BLaER1 treated with 17β-estradiol and CSF1 and Interleukin-3, amounts not matched to agents 10 nM and 100 nM (cell line): ENCODE measurements at regions not wholly inside any gene's neighbourhood (a gene's known extent, or its start where the extent isn't known, plus 50 kb on each side); places are given as distances from the start of the nearest gene placed in this dataset.
"Not testable (repeated sequence)": the region's sequence is repeated elsewhere in the genome, so short reads cannot be mapped to it uniquely, and the experiment has no call there.

Experiments used
- H3K27ac ChIP-seq, 11 experiments: shearing (Covaris generic); formaldehyde crosslinking; 2 replicates each; pipeline ENCODE4 v1.8.1; 2022
- H3K27me3 ChIP-seq, 11 experiments: shearing (Covaris generic); formaldehyde crosslinking; 2 replicates each; pipeline ENCODE4 v1.8.1; 2022
- H3K36me3 ChIP-seq, 11 experiments: shearing (Covaris generic); formaldehyde crosslinking; 2 replicates each; pipeline ENCODE4 v1.8.1; 2022
- H3K4me1 ChIP-seq, 10 experiments: shearing (Covaris generic); formaldehyde crosslinking; 2 replicates each; pipeline ENCODE4 v1.8.1; 2022
- H3K4me2 ChIP-seq, 11 experiments: shearing (Covaris generic); formaldehyde crosslinking; 2 replicates each; pipeline ENCODE4 v1.8.1; 2022
- H3K4me3 ChIP-seq, 10 experiments: shearing (Covaris generic); formaldehyde crosslinking; 2 replicates each; pipeline ENCODE4 v1.8.1; 2022
- H3K9ac ChIP-seq, 11 experiments: shearing (Covaris generic); formaldehyde crosslinking; 2 replicates each; pipeline ENCODE4 v1.8.1; 2022
- H3K9me3 ChIP-seq, 11 experiments: shearing (Covaris generic); formaldehyde crosslinking; replicated peaks in 1 of 11; 2 replicates each; pipeline ENCODE4 v1.8.1; 2022
- H4K20me1 ChIP-seq, 11 experiments: shearing (Covaris generic); formaldehyde crosslinking; 2 replicates each; pipeline ENCODE4 v1.8.1; 2022
- Cebpa-rat ChIP-seq, 11 experiments: shearing (Covaris generic); IDR thresholded peaks; 2 replicates each; pipeline ENCODE4 v1.8.1; 2022

DNA sequence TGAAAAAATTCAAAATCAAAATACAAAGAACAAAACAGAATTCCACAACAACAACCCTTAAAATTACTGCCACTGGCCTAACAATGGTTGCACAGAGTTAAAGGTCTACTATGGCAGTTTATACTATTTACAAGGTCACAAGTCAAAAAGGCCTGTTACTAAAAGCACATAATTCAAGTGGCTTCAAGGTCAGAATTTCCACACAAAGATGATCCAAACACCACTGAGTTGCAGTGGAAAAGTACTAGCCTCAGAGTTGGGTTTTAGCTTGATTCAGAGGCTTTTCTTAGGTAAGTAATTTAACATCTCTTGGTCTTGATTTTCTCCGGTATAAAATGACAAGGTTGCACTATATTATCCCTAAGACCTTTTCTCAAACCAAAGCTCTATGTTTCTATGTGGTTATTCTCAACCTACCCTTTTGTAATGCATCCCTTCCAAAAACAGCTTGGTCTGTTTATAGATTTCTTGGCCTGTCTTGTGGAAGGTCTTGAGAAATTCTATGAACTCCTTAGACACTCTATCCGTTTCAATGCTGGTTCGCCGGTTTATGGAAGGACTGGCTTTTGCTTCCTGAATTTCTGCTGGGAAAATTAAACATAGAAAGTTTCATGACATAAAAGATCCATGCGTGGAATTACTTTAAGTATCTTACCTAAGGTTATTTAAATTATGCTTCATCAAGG lies 69.5 kb downstream of the MDH2 start:
- H3K4me1 ChIP-seq, result peaks cover 3 to 14% (median 12%) of the 10 kb centered on the region in 10 experiments
- not testable (repeated sequence) for H3K4me2 ChIP-seq, H3K9me3 ChIP-seq, H3K36me3 ChIP-seq, H4K20me1 ChIP-seq, H3K9ac ChIP-seq, H3K4me3 ChIP-seq, H3K27ac ChIP-seq, H3K27me3 ChIP-seq

DNA sequence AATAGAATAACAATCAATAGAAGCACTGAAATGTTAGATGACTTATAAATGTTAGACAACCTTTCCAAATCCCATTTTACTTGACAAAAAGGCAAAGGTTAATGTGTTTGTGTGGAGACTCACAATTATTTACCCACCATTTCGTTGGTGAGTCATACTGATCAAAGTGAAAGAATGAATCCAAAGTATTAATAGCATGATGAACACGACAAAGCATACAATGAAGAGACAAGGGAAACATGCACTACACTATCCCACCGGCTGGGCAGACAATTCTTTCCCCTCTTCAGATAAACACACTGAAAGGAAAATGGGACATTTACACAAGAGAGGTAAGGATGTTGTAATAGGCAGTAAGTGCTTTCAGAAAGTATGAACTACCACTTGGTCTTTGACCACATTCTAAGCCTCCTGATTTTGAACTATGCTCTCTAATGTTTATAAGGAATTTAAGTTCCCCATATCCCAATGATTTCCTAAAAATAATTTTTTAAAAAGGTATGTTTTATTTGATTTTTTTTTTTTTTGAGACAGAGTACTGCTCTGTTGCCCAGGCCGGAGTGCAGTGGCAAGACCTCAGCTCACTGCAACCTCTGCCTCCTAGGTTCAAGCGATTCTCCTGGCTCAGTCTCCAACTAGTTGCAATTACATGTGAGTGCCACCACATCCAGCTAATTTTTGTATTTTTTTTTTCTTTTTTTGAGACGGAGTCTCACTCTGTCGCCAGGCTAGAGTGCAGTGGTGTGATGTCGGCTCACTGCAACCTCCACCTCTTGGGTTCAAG lies 70.5 kb downstream of the MDH2 start:
- not testable (repeated sequence) for H3K9ac ChIP-seq, H3K9me3 ChIP-seq, H3K4me3 ChIP-seq, H3K27ac ChIP-seq, H4K20me1 ChIP-seq, H3K27me3 ChIP-seq, H3K36me3 ChIP-seq
- Histone ChIP-seq H3K4me1 (peaks cover 0 to 12% (median 10%) of the 10 kb centered on the region in 10 experiments; a peak in 17 of 20 replicates), H3K4me2 (peak overlapping the region in 1 of 11 experiments; percentile 6; a peak in 1 of 22 replicates)

DNA sequence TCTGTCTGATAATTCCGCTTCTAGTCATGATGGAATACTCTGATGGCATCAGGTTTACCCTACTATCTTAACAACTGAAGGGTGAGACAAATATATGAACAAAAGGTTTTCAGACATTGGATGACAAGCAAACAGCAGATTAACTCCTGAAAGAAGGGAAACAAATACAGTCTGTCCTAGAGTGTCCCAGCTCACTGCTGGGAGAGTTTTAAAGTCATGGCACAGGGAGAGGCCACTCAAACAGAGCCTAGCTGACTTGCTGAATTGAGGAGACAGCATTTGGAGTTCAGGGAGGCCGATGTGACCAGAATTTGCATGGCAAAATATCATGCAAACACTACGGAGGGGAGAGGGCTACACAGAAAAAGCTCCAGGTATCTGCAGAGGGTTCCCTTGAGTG lies 73.1 kb downstream of the MDH2 start:
- Histone ChIP-seq H3K4me3 (no peak overlapping the region), H3K9me3 (no peaks in the 10 kb centered on the region), H3K36me3 (no peaks in the 10 kb centered on the region), H3K27ac (no peak overlapping the region), H3K27me3 (no peaks in the 10 kb centered on the region), H4K20me1 (no peaks in the 10 kb centered on the region), H3K4me1 (peaks cover 0 to 12% (median 10%) of the 10 kb centered on the region in 10 experiments; a peak in 17 of 20 replicates), H3K4me2 (no peak overlapping the region), H3K9ac (no peak overlapping the region)
- TF ChIP-seq Cebpa-rat (IDR thresholded peaks at IDR 0.05), result no peak

DNA sequence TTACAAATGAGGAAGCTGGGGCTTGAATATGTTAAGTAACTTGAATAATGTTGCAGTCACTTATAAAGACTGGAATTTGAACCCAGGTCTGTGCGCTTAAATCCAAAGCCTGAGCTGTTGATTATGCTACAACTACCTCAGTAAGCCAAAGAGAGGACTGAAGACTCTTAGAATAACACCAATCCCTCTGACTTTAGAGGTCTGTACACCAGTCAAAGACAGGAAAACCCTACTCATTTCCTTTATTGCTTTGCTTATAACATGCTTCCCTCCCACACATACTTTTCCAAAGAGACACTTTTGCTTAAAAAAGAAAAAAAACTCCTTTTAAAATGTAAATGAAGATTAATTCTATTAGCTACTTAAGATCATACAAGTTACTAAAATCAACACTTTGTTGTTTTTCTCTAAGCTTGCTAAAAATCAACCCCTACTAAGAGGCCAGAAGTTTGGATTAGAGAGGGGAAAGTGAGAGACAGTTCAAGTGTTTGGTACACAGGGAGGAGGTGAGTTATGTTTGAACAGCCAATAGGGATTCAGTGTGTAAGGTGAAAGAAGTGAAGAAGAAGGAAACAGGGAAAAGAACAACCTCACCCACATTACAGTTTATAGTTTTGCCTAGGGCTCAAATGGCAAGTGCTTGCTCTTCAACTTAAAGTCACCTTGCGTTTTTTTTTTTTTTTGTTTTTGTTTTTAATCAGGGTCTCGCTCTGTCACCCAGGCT lies 74.8 kb downstream of the MDH2 start:
- peak overlapping the region in 10 of 11 experiments; percentile 1 to 53 (median 41); a peak in 19 of 22 replicates for H3K4me2 ChIP-seq
- no peaks in the 10 kb centered on the region for H3K27me3 ChIP-seq
- no peak overlapping the region for H3K9ac ChIP-seq
- no peaks in the 10 kb centered on the region for H4K20me1 ChIP-seq
- no peak overlapping the region for H3K27ac ChIP-seq
- H3K9me3 ChIP-seq, result no peaks in the 10 kb centered on the region
- peaks cover 0 to 12% (median 10%) of the 10 kb centered on the region in 10 experiments; a peak in 17 of 20 replicates for H3K4me1 ChIP-seq
- H3K36me3 ChIP-seq, result no peaks in the 10 kb centered on the region
- TF ChIP-seq Cebpa-rat (IDR thresholded peaks at IDR 0.05), result no peak
- no peak overlapping the region for H3K4me3 ChIP-seq

DNA sequence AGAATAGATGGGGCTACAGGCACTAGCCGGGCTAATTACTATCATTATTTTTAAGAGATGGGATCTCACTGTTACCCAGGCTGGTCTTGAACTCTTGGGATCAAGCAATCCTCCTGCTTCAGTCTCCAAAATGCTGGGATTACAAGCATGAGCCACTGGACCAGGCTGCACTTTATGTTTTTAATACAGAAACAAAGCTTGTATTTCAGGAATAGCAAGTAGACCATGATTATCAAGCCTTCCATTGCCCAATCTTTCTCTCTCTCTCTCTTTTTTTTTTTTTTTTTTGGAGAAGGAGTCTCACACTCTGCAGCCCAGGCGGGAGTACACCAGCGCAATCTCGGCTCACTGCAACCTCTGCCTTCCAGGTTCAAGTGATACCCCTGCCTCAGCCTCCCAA lies 75.4 kb downstream of the MDH2 start:
- Histone ChIP-seq H3K4me1 (peaks cover 0 to 12% (median 10%) of the 10 kb centered on the region in 10 experiments; a peak in 17 of 20 replicates), H3K27me3 (no peaks in the 10 kb centered on the region), H4K20me1 (no peaks in the 10 kb centered on the region), H3K4me3 (no peak overlapping the region), H3K27ac (no peak overlapping the region), H3K4me2 (peak overlapping the region in 2 of 11 experiments; percentile 46 to 53; a peak in 1 of 22 replicates), H3K9ac (no peak overlapping the region), H3K9me3 (no peaks in the 10 kb centered on the region), H3K36me3 (no peaks in the 10 kb centered on the region)
- no peak for TF ChIP-seq Cebpa-rat (IDR thresholded peaks at IDR 0.05)

DNA sequence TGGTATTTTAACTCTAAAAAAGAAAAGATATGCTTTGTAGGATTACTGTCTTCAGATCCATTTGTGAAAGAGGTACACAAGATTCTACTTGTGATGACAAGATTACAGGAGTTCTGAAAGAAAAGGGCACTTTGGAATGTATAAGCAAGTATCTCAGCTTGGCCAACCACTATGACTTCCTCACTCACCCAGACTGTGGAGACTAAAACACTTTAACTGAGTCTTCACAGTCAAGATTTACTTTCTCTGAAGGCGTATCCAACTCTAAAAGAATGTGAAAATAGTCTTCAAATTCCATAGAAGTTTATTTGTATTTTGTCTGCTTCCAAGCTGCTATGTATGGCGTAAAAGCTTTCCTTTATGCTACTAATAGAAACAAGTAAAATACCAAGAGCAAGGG lies 76.1 kb upstream of the SRRM3 start:
- H3K27me3 ChIP-seq, result no peaks in the 10 kb centered on the region
- no peaks in the 10 kb centered on the region for H3K36me3 ChIP-seq
- no peaks in the 10 kb centered on the region for H4K20me1 ChIP-seq
- H3K9ac ChIP-seq, result no peak overlapping the region
- no peak for TF ChIP-seq Cebpa-rat (IDR thresholded peaks at IDR 0.05)
- H3K4me3 ChIP-seq, result no peak overlapping the region
- H3K4me1 ChIP-seq, result peaks cover 10 to 22% (median 16%) of the 10 kb centered on the region in 10 experiments; a peak in 17 of 20 replicates
- no peak overlapping the region for H3K4me2 ChIP-seq
- H3K27ac ChIP-seq, result no peak overlapping the region
- no peaks in the 10 kb centered on the region for H3K9me3 ChIP-seq

DNA sequence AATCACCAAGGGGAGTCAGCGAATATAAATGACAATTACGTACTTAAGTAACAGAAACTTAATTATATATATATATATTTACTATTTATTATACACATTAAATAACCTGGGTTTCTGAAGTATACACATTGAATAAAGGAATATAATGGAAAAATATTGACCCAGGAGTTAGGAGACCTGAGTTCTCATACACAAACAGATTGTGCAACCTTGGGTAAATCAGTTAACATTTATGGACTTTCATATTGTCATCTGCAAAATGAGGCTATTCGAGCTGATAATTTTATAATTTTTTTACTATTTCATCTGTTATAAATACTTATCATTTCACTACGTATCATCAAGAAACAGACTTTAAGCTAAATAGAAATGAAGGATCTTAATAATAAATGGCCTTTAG lies 75.1 kb upstream of the SRRM3 start:
- no peak overlapping the region for H3K4me2 ChIP-seq
- H3K27me3 ChIP-seq, result no peaks in the 10 kb centered on the region

DNA sequence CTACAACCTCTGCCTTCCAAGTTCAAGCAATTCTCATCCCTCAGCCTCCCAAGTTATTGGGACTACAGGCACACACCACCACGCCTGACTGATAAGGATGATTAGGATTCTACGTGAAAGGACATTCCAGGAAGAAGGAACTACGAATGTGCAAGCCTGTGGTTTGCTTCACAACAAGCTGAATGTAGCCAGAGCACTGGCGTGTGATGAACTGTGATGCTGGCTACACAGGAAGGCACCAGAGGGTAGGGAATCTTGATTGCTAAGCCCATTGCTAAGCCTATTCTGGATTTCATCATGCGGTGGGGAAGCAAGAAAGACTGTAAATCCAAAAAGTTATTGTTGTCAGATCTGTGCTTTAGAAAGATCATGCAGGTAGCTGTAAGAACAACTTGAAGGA lies 72.3 kb upstream of the SRRM3 start:
- Histone ChIP-seq H3K9ac (no peak overlapping the region), H3K4me3 (no peak overlapping the region), H3K4me1 (peaks cover 25 to 45% (median 36%) of the 10 kb centered on the region in 10 experiments), H3K27ac (no peak overlapping the region), H3K4me2 (peak overlapping the region in 9 of 11 experiments; percentile 1 to 50 (median 19); a peak in 6 of 22 replicates), H3K36me3 (no peaks in the 10 kb centered on the region), H3K9me3 (no peaks in the 10 kb centered on the region), H4K20me1 (no peaks in the 10 kb centered on the region), H3K27me3 (no peaks in the 10 kb centered on the region)
- TF ChIP-seq Cebpa-rat (IDR thresholded peaks at IDR 0.05), result no peak

More for the DNA sequence above, 75.1 kb upstream of the SRRM3 start:
- Histone ChIP-seq H3K9me3 (no peaks in the 10 kb centered on the region), H3K4me3 (no peak overlapping the region), H3K27ac (no peak overlapping the region), H3K4me1 (peaks cover 18 to 25% (median 20%) of the 10 kb centered on the region in 10 experiments), H3K36me3 (no peaks in the 10 kb centered on the region), H3K9ac (no peak overlapping the region), H4K20me1 (no peaks in the 10 kb centered on the region)
- no peak for TF ChIP-seq Cebpa-rat (IDR thresholded peaks at IDR 0.05)

DNA sequence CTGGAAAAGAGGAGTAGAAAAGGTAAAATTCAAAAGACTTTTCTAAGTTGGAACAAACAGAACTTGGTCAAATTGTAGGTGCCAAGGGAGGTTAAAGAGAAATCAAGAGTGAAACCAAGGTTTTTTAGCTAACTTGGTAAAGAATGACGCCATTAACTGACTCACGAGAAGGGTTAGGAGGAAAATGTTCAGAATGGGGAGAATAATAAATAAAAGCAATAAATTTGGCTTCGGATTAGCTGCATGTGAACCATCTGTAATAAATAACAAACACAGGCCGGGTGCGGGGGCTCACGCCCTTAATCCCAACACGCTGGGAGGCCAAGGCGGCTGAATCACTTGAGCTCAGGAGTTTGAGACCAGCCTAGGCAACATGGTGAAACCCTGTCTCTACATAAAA lies 71.9 kb upstream of the SRRM3 start:
- Histone ChIP-seq H3K27ac (no peak overlapping the region), H3K9ac (no peak overlapping the region), H4K20me1 (no peaks in the 10 kb centered on the region), H3K36me3 (no peaks in the 10 kb centered on the region), H3K27me3 (no peaks in the 10 kb centered on the region), H3K4me3 (no peak overlapping the region), H3K9me3 (no peaks in the 10 kb centered on the region), H3K4me2 (no peak overlapping the region; a peak in 2 of 22 replicates), H3K4me1 (peaks cover 26 to 45% (median 36%) of the 10 kb centered on the region in 10 experiments)
- no peak for TF ChIP-seq Cebpa-rat (IDR thresholded peaks at IDR 0.05)

DNA sequence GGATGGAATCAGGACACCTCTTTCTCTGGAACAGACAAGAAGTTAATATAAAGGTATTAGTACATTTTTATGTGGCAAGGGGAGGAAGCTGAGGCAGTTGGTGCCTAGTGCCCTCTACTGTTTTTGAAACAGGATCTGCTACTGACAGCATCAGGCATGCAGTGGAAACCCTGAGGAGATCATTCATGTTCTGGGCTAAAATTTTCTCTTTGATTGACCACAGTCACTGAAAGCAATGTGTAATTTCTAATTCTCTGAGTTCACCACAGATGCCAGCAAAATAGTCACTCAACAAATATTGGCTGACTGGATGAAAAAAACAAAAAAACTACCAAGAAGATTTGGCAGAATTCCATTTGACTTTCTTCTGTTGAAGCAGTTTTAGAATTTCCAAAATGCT lies 71.0 kb upstream of the SRRM3 start:
- H3K27ac ChIP-seq, H3K27me3 ChIP-seq, H3K36me3 ChIP-seq, H3K4me3 ChIP-seq, H3K9me3 ChIP-seq, H3K9ac ChIP-seq, H3K4me2 ChIP-seq, H4K20me1 ChIP-seq: not testable (repeated sequence)
- H3K4me1 ChIP-seq, result peaks cover 26 to 46% (median 37%) of the 10 kb centered on the region in 10 experiments

DNA sequence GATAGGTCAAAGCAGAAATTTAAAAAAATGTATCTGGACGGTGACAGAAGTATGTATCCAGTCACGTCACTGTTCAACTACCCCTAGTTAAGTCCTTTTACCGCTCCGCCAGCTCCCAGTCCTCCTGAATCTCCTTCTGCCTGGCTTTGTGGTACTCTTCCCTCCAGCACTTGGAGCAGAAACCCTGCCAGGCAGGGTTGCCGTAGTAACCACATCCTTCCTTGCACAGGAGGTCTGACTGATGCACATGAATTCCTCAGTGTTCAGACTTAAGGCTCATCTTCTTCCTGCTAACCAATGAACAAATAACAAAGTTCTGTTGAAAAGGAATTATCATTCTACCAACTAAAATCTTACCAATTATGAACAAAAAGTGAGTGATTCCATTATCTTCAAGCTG lies 69.8 kb upstream of the SRRM3 start:
- H3K27me3 ChIP-seq, H3K36me3 ChIP-seq, H4K20me1 ChIP-seq, H3K4me3 ChIP-seq, H3K27ac ChIP-seq, H3K9me3 ChIP-seq, H3K9ac ChIP-seq: not testable (repeated sequence)
- Histone ChIP-seq H3K4me1 (peaks cover 26 to 49% (median 38%) of the 10 kb centered on the region in 10 experiments), H3K4me2 (peak overlapping the region in 8 of 11 experiments; percentile 30 to 77 (median 50); a peak in 15 of 22 replicates)
